NT2/D1 (cell line): ENCODE measurements at regions not wholly inside any gene's neighbourhood (a gene's known extent, or its start where the extent isn't known, plus 50 kb on each side); places are given as distances from the start of the nearest gene placed in this dataset.

ENCODE experiments used
- DNase-seq: peaks from one replicate; pipeline ENCODE4 v3.0.0-alpha.2; 2011; ENCODE audit warnings: low read depth, low spot score
- H3K27me3 ChIP-seq: 2 replicates; pipeline ENCODE4 v1.6.0; 2011; ENCODE audit warnings: mild to moderate bottlenecking; ENCODE audit not compliant: insufficient read length, insufficient read depth
- H3K36me3 ChIP-seq: 2 replicates; pipeline ENCODE4 v1.6.1; 2011; ENCODE audit warnings: mild to moderate bottlenecking, low read length, mixed read lengths; ENCODE audit not compliant: insufficient read depth, insufficient read length
- H3K4me1 ChIP-seq: 2 replicates; pipeline ENCODE4 v1.5.1; 2011; ENCODE audit not compliant: insufficient read depth, insufficient read length
- H3K4me3 ChIP-seq: 2 replicates; pipeline ENCODE4 v1.5.1; 2011; ENCODE audit warnings: low read depth; ENCODE audit not compliant: insufficient read length
- H3K9ac ChIP-seq: 2 replicates; pipeline ENCODE4 v1.6.0; 2011; ENCODE audit warnings: low read depth; ENCODE audit not compliant: insufficient read length
- H3K9me3 ChIP-seq: 2 replicates; pipeline ENCODE4 v1.5.1; 2011; ENCODE audit warnings: mild to moderate bottlenecking, low read length; ENCODE audit not compliant: insufficient read depth
- SUZ12 ChIP-seq: IDR thresholded peaks from 2 replicates; pipeline ENCODE4 v1.6.1; 2011; ENCODE audit not compliant: insufficient read length, insufficient read depth; ENCODE audit errors: extremely low read depth
- YY1 ChIP-seq: IDR thresholded peaks from 2 replicates; pipeline ENCODE4 v1.6.1; 2011; ENCODE audit not compliant: insufficient read length, insufficient read depth
- ZNF274 ChIP-seq: IDR thresholded peaks from 2 replicates; pipeline ENCODE4 v1.6.1; 2011; ENCODE audit warnings: mild to moderate bottlenecking, low read depth, low read length

DNA sequence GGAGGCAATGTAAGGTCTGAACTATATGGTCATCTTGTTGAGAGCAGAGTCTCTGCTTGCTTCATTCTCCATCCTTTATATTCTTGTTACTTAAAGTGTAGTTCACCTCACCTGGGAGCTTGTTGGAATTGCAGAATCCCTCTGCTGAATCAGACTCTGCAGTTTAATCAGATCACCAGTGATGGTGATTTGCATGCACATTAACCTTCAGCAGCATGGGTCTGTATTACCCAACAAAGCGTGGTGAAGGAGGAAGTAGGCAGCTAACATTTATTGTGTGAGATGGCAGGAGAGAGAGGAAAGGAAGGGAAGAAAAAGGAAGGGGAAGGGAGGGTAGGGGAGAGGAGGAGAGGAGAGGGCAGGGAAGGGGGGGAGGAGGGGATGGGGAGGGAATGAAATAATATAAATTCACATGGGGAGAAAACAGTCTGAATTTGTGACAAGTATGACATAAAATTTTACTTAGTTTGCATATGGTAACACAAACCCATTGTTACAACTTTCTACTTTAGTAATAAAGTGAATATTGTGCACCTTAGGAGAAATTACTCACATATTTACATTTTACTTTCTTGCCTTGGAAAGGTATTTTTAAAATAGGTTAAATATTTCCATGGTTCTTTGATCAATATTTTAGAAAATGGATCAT is 740.7 kb downstream of the DHX35 start:
- TF ChIP-seq SUZ12, result no peak
- TF ChIP-seq ZNF274, result no peak
- no peak for TF ChIP-seq YY1
- H3K4me1 ChIP-seq, result no peaks in the 10 kb centered on the region

DNA sequence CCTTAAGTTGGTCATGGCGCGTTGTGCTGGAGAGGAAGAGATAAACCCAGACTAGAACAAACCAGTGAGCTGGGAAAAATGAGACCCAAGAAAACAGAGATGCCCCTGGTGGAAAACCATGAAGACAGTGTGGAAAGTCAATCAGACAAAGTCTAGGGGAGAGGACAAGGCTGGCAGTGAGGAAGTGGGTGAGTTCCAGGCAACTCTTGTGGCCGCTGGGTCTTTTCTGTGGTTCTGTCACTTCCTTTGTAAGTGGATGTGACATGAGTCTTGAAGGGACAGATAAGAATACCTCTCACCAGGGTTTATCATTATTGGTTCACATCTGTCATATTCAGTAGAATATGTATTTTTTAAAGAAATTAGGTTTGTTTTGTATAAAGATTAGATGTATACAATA is 738.4 kb downstream of the DHX35 start:
- no peaks in the 10 kb centered on the region for H3K9me3 ChIP-seq
- no peak for DNase-seq
- TF ChIP-seq ZNF274, result no peak
- TF ChIP-seq SUZ12, result no peak
- TF ChIP-seq YY1, result no peak
- no peaks in the 10 kb centered on the region for H3K36me3 ChIP-seq
- no peaks in the 10 kb centered on the region for H3K4me1 ChIP-seq
- H3K9ac ChIP-seq, result no peak overlapping the region
- no peak overlapping the region for H3K4me3 ChIP-seq
- no peaks in the 10 kb centered on the region for H3K27me3 ChIP-seq

More for the DNA sequence above, 740.7 kb downstream of the DHX35 start:
- Histone ChIP-seq H3K36me3 (no peaks in the 10 kb centered on the region), H3K4me3 (no peak overlapping the region), H3K9me3 (no peaks in the 10 kb centered on the region), H3K9ac (no peak overlapping the region), H3K27me3 (no peaks in the 10 kb centered on the region)
- no peak for DNase-seq

DNA sequence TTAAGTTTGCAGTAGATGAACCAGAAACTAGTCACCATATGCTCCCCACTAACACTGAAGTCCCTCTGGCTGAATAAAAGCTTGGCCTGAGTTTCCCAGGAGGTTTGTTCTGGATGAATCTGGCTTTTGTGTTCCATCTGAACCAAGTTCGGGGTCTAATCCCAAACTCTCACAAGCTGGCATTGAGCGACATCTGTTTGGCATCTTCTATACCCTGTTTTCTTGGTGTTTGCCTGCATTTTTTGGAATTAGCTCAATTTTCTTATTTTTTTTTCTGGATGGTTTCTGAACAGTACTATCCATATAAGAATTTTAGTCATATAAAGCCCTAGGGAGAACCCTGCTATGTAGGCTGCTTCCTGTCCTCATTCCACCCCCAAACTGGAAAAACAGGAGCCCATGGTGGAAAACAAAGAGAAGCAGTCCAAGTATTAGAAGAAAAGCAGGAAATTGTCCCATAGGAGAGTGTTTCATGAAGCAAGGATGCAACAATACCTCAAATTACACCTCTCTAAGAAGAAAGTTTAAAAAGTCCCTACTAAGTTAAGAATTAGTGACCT is 737.1 kb downstream of the DHX35 start:
- Histone ChIP-seq H3K36me3 (no peaks in the 10 kb centered on the region), H3K9me3 (no peaks in the 10 kb centered on the region), H3K4me1 (no peaks in the 10 kb centered on the region), H3K4me3 (no peak overlapping the region), H3K27me3 (no peaks in the 10 kb centered on the region), H3K9ac (no peak overlapping the region)
- DNase-seq, result no peak
- no peak for TF ChIP-seq SUZ12
- TF ChIP-seq ZNF274, result no peak
- no peak for TF ChIP-seq YY1

DNA sequence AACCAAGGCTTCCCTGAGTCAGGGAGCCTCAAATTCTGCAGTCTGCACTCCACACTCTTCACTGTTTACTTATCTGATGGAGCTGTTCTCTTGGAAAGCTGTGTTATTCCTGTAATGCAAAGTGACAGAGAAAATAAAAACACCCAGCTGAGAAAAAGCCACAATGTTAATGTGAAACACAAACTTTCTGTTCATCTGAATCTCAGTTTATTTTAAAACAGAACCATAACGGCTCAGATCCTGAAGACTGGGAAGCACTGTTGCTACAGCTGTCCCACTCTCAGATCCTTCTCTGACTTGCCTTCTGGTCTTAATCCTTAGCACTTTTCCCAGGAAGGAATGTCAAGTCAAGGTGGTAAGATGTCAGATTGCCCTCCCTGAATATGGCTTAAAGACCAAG is 736.6 kb downstream of the DHX35 start:
- no peaks in the 10 kb centered on the region for H3K9me3 ChIP-seq
- H3K9ac ChIP-seq, result no peak overlapping the region
- H3K4me3 ChIP-seq, result no peak overlapping the region
- H3K4me1 ChIP-seq, result no peaks in the 10 kb centered on the region
- no peaks in the 10 kb centered on the region for H3K36me3 ChIP-seq
- H3K27me3 ChIP-seq, result no peaks in the 10 kb centered on the region
- no peak for DNase-seq
- TF ChIP-seq YY1, result no peak
- no peak for TF ChIP-seq ZNF274
- TF ChIP-seq SUZ12, result no peak

DNA sequence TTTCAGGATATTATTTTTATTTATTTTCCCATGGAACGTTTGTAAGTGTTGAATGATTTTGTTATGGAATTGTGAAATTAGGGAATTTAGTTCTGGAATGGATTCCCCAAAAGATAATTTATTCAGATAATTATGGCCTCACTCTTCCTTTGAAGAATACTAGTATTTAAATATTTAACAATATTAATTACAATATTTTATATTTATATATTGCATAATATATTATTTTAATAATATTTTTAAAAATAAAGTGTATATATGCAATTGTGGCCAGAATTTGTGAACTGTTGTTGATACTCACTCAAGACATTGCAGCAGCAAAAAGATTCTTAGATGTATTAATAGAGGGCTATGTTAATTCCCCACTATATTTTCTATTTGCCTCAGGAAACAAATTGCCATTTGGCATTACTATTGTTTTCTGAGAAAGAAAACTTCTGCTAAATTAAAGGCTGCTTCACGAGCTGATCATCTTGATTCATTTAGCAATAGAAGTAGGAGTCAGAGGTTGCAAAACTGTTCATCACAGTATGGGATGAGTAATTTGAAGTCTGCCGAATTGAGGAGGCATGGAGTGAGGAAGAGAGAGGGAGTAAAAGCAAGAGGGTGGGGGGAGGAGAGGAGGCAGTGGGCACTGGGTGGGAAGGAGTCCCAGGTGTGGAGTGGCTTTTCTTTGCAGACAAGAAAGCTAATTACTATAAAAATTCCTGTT is 729.2 kb downstream of the DHX35 start:
- Histone ChIP-seq H3K9me3 (no peaks in the 10 kb centered on the region), H3K4me3 (no peak overlapping the region), H3K9ac (no peak overlapping the region)

DNA sequence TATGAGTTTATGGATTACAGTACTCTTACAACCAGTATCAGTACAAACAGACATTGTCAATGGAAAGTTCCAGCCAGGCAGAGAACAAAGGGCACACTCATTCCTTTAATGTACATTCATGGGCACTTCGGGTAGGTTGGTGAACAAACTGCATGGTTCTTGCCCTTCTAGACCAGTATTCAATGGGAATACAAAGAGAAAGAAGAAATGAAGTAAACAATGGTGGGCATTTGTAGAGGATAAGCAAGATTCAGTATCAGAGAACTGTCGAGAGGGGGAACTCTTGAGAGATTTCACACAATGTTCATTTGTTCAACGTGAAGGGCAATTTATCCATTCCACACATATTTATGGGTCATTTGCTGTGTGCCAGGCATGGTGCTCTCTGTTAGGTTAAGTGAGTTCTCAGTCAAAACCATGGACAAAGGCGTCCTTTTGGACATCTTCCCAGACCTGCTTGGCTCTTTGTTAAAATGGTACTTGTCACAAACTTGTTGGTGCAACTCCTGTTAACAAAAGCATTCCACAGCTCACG is 714.8 kb downstream of the DHX35 start:
- no peak for TF ChIP-seq ZNF274
- no peak for TF ChIP-seq YY1
- TF ChIP-seq SUZ12, result no peak
- Histone ChIP-seq H3K4me3 (no peak overlapping the region), H3K9ac (no peak overlapping the region), H3K4me1 (peaks cover 5% of the 10 kb centered on the region), H3K36me3 (no peaks in the 10 kb centered on the region), H3K9me3 (no peaks in the 10 kb centered on the region; the same call in 1 of the 2 replicates), H3K27me3 (no peaks in the 10 kb centered on the region)
- no peak for DNase-seq

More for the DNA sequence above, 729.2 kb downstream of the DHX35 start:
- Histone ChIP-seq H3K4me1 (no peaks in the 10 kb centered on the region), H3K36me3 (no peaks in the 10 kb centered on the region), H3K27me3 (no peaks in the 10 kb centered on the region)
- TF ChIP-seq ZNF274 (no peak), YY1 (no peak), SUZ12 (no peak)
- DNase-seq, result no peak

DNA sequence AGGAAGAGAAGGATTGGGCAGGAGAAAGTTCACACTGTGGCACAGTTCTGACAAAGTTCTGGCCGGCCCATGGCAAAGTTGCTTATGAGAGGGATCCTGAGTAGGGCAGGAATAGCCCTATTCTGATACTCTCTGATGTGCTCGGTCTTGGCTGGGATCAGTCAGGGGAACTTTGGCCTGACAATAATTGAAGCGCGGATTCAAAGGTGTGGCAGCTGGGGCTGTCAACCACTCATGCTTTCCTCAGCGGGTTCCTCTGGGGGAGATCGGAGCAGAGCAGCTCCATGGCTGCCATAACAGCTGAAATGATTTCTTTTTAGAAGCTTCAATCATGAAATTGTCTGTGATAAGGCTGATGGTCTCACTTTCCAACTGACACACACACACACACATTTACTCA is 714.1 kb downstream of the DHX35 start:
- H3K36me3 ChIP-seq, result no peaks in the 10 kb centered on the region
- no peak for DNase-seq
- H3K4me1 ChIP-seq, result peaks cover 5% of the 10 kb centered on the region
- no peak overlapping the region for H3K4me3 ChIP-seq
- TF ChIP-seq ZNF274 (no peak), YY1 (no peak), SUZ12 (no peak)
- H3K9me3 ChIP-seq, result no peaks in the 10 kb centered on the region; the same call in 1 of the 2 replicates
- H3K9ac ChIP-seq, result no peak overlapping the region
- H3K27me3 ChIP-seq, result no peaks in the 10 kb centered on the region
